Panc1 (cell line): ENCODE measurements at regions not wholly inside any gene's neighbourhood (a gene's known extent, or its start where the extent isn't known, plus 50 kb on each side); places are given as distances from the start of the nearest gene placed in this dataset.
"Not testable (repeated sequence)": the region's sequence is repeated elsewhere in the genome, so short reads cannot be mapped to it uniquely, and the experiment has no call there.

ENCODE experiments used
- POLR2AphosphoS5 ChIP-seq: IDR thresholded peaks from 2 replicates; pipeline ENCODE4 v1.6.1; 2012; ENCODE audit warnings: mild to moderate bottlenecking, low read depth, low read length, moderate library complexity
- SIN3A ChIP-seq: IDR thresholded peaks from 2 replicates; pipeline ENCODE4 v1.6.1; 2012; ENCODE audit warnings: low read depth, mild to moderate bottlenecking, low read length, moderate library complexity, borderline replicate concordance; ENCODE audit not compliant: insufficient read depth
- TF ChIP-seq, protein P1 (sequence below): fragments of 450-650 bp; IDR thresholded peaks from 2 replicates; pipeline ENCODE4 v1.5.1; 2017; ENCODE audit warnings: mild to moderate bottlenecking

GRCh38 chr3:59494969-59495368 is 445.1 kb upstream of the CFAP20DC start:
- TF ChIP-seq POLR2AphosphoS5, SIN3A: not testable (repeated sequence)
- TF ChIP-seq, protein P1, sequence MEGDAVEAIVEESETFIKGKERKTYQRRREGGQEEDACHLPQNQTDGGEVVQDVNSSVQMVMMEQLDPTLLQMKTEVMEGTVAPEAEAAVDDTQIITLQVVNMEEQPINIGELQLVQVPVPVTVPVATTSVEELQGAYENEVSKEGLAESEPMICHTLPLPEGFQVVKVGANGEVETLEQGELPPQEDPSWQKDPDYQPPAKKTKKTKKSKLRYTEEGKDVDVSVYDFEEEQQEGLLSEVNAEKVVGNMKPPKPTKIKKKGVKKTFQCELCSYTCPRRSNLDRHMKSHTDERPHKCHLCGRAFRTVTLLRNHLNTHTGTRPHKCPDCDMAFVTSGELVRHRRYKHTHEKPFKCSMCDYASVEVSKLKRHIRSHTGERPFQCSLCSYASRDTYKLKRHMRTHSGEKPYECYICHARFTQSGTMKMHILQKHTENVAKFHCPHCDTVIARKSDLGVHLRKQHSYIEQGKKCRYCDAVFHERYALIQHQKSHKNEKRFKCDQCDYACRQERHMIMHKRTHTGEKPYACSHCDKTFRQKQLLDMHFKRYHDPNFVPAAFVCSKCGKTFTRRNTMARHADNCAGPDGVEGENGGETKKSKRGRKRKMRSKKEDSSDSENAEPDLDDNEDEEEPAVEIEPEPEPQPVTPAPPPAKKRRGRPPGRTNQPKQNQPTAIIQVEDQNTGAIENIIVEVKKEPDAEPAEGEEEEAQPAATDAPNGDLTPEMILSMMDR, result not testable (repeated sequence)
